ENCODE measurements at regions not wholly inside any gene's neighbourhood (a gene's known extent, or its start where the extent isn't known, plus 50 kb on each side); places are given as distances from the start of the nearest gene placed in this dataset.
"Not testable (repeated sequence)": the region's sequence is repeated elsewhere in the genome, so short reads cannot be mapped to it uniquely, and the experiment has no call there.

DNA sequence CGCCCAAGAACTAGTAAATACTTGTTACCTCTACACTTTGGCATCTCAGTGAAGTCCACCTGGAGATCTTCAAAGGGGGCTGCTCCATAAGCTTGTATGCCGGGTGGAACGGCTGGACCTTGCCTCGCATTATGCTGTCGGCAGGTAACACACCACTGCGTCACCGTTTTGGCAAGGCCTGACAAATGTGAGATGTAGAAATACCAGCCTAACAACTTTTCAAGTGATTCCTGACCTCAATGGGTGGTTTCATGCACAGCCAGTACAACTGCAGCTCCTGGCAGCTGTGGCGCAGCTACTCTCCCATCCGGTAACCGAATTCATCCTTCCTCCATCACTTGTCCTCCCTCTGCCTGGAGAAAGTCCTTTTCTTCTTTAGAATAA is 127.7 kb upstream of the CCZ1B start:
- not testable (repeated sequence) for H3K79me1 ChIP-seq (ENCODE audit: low read length); DNase-seq; H4K5ac ChIP-seq (ENCODE audit: low read length); H3K23ac ChIP-seq (ENCODE audit: low read length); H2BK15ac ChIP-seq (replicated peaks; ENCODE audit: low read depth); H3K27me3 ChIP-seq (ENCODE audit: insufficient read depth, low read length, poor library complexity); H3K27ac ChIP-seq (ENCODE audit: low read depth, low read length); H3K56ac ChIP-seq (ENCODE audit: low read length); H3K4ac ChIP-seq (ENCODE audit: low read depth, low read length); H3K4me1 ChIP-seq (ENCODE audit: control insufficient read depth, low read depth, low read length); H2AK5ac ChIP-seq (ENCODE audit: low read length); H3K9ac ChIP-seq (ENCODE audit: low read length); H3K18ac ChIP-seq (ENCODE audit: low read length); H4K8ac ChIP-seq (ENCODE audit: low read depth, low read length); H2BK120ac ChIP-seq (ENCODE audit: low read depth, low read length); H3K79me2 ChIP-seq (ENCODE audit: control insufficient read depth, insufficient read depth, low read length); H3K4me3 ChIP-seq (ENCODE audit: low read length); H3K36me3 ChIP-seq (ENCODE audit: control insufficient read depth, insufficient read depth, low read length); H2BK5ac ChIP-seq (ENCODE audit: low read length); H3K4me2 ChIP-seq (ENCODE audit: low read length)
- WGBS (ENCODE audit: extremely low coverage, insufficient coverage, low lambda C conversion rate) = no CpG with 5 or more reads among the region's 10 CpGs

DNA sequence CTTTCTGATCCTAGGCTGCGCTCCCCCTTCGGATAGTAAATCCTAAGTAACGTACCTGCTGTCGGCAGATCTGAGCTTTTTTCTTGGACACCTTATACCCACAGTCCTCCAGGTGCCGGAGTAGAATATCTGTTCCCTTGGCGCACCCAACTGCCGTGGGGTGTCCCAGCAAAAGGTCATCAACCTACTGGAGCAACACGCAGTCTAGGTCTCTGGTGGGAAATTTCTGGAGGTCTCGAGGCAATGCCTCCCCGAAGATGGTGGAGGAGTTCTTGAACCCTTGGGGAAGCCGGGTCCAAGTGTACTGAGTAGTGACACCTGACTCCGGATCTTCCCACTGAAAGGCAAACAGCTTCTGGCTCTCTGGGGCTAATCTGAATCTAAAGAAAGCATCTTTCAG is 129.3 kb upstream of the CCZ1B start:
- H2AK5ac ChIP-seq (ENCODE audit: low read length); H3K23ac ChIP-seq (ENCODE audit: low read length); H3K9ac ChIP-seq (ENCODE audit: low read length); H4K8ac ChIP-seq (ENCODE audit: low read depth, low read length); H3K27me3 ChIP-seq (ENCODE audit: insufficient read depth, low read length, poor library complexity); H3K27ac ChIP-seq (ENCODE audit: low read depth, low read length); H3K4me1 ChIP-seq (ENCODE audit: control insufficient read depth, low read depth, low read length); H3K4ac ChIP-seq (ENCODE audit: low read depth, low read length); H2BK15ac ChIP-seq (replicated peaks; ENCODE audit: low read depth); H2BK120ac ChIP-seq (ENCODE audit: low read depth, low read length); H3K4me2 ChIP-seq (ENCODE audit: low read length); H3K18ac ChIP-seq (ENCODE audit: low read length); H3K4me3 ChIP-seq (ENCODE audit: low read length); H3K36me3 ChIP-seq (ENCODE audit: control insufficient read depth, insufficient read depth, low read length); DNase-seq; H3K79me1 ChIP-seq (ENCODE audit: low read length); H2BK5ac ChIP-seq (ENCODE audit: low read length); H4K5ac ChIP-seq (ENCODE audit: low read length); H3K79me2 ChIP-seq (ENCODE audit: control insufficient read depth, insufficient read depth, low read length); H3K56ac ChIP-seq (ENCODE audit: low read length): not testable (repeated sequence)
- WGBS (ENCODE audit: extremely low coverage, insufficient coverage, low lambda C conversion rate) = no CpG with 5 or more reads among the region's 12 CpGs

DNA sequence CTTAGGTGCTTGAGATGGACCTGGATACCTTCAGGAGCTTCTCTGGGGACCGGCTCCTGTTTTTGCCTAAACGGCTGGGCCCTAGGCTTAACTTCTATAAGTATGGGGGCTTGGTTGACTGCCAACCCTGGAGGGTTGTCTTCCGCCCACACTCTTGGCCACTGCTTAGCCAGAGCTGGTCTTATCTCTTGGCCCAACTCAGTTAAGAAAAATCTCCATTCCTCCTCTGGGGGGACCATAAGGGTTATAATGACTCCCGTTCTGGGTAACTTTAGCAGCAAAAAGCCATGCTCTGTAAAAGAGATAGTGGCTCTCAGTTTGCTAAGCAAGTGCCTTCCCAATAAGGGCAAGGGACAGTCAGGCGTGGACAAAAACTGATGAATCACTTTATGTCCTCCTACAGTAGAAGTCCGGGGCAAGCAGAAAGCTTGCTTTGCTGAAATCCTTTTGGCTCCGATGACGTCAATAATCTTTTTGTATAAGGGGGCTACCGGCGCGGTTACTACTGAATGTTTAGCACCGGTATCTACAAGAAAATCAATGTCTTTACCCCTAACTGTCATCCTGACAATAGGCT is 130.0 kb upstream of the CCZ1B start:
- H3K36me3 ChIP-seq (ENCODE audit: control insufficient read depth, insufficient read depth, low read length); H3K9ac ChIP-seq (ENCODE audit: low read length); H2BK120ac ChIP-seq (ENCODE audit: low read depth, low read length); H3K4me1 ChIP-seq (ENCODE audit: control insufficient read depth, low read depth, low read length); H2AK5ac ChIP-seq (ENCODE audit: low read length); H4K8ac ChIP-seq (ENCODE audit: low read depth, low read length); H3K79me1 ChIP-seq (ENCODE audit: low read length); H3K4me2 ChIP-seq (ENCODE audit: low read length); H3K27ac ChIP-seq (ENCODE audit: low read depth, low read length); H3K27me3 ChIP-seq (ENCODE audit: insufficient read depth, low read length, poor library complexity); H3K4me3 ChIP-seq (ENCODE audit: low read length); H2BK15ac ChIP-seq (replicated peaks; ENCODE audit: low read depth); H3K56ac ChIP-seq (ENCODE audit: low read length); H3K23ac ChIP-seq (ENCODE audit: low read length); H3K18ac ChIP-seq (ENCODE audit: low read length); H2BK5ac ChIP-seq (ENCODE audit: low read length); H4K5ac ChIP-seq (ENCODE audit: low read length); H3K4ac ChIP-seq (ENCODE audit: low read depth, low read length); H3K79me2 ChIP-seq (ENCODE audit: control insufficient read depth, insufficient read depth, low read length): not testable (repeated sequence)
- WGBS (ENCODE audit: extremely low coverage, insufficient coverage, low lambda C conversion rate) = no CpG with 5 or more reads among the region's 12 CpGs
- DNase-seq = peak; percentile 7

DNA sequence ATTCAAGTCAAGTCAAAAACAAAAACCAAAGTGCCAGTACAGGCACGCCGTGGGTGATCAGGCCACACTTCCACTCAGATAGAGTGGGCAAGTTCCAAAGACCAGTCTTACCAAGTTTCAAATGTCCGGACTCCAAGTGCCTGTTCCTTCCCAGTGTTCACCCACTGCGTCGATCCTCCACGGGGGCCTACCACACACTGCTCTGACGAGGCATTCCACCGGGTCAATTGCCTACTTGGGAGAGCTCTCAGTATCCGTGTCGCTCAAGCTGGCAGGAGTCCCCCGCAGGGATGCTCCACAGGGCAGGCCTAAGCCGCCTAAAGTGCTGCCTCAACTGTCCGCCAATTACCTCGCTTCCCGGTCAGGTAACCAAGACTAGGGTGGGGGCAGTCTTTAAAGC is 132.3 kb upstream of the CCZ1B start:
- not testable (repeated sequence) for DNase-seq; H2BK15ac ChIP-seq (replicated peaks; ENCODE audit: low read depth); H3K23ac ChIP-seq (ENCODE audit: low read length); H3K56ac ChIP-seq (ENCODE audit: low read length); H3K4me2 ChIP-seq (ENCODE audit: low read length); H3K79me1 ChIP-seq (ENCODE audit: low read length); H3K36me3 ChIP-seq (ENCODE audit: control insufficient read depth, insufficient read depth, low read length); H3K27ac ChIP-seq (ENCODE audit: low read depth, low read length); H3K4me1 ChIP-seq (ENCODE audit: control insufficient read depth, low read depth, low read length); H3K4ac ChIP-seq (ENCODE audit: low read depth, low read length); H3K27me3 ChIP-seq (ENCODE audit: insufficient read depth, low read length, poor library complexity); H2AK5ac ChIP-seq (ENCODE audit: low read length); H4K8ac ChIP-seq (ENCODE audit: low read depth, low read length); H2BK5ac ChIP-seq (ENCODE audit: low read length); H3K79me2 ChIP-seq (ENCODE audit: control insufficient read depth, insufficient read depth, low read length); H3K4me3 ChIP-seq (ENCODE audit: low read length); H4K5ac ChIP-seq (ENCODE audit: low read length); H3K9ac ChIP-seq (ENCODE audit: low read length); H3K18ac ChIP-seq (ENCODE audit: low read length); H2BK120ac ChIP-seq (ENCODE audit: low read depth, low read length)
- WGBS (ENCODE audit: extremely low coverage, insufficient coverage, low lambda C conversion rate) = no CpG with 5 or more reads among the region's 15 CpGs

DNA sequence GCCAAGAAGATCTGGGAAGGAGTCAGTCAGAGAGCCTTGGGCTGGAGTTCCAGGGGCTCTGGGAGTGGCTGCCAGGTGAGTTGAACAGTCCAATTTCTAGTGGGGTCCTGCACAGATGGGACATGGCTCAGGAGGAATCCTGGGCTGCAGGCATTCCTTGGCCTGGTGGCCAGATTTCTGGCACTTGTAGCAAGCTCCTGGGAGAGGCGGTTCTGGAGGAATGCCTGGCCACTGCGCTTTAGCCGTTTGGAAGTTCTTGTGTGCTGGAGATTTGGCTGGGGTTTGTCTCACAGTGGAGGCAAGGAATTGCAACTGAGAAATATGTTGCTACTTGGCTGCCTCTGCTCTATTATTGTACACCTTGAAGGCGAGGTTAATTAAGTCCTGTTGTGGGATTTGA is 133.9 kb upstream of the CCZ1B start:
- not testable (repeated sequence) for H4K5ac ChIP-seq (ENCODE audit: low read length); H3K79me1 ChIP-seq (ENCODE audit: low read length); H3K4me1 ChIP-seq (ENCODE audit: control insufficient read depth, low read depth, low read length); H3K27me3 ChIP-seq (ENCODE audit: insufficient read depth, low read length, poor library complexity); H3K36me3 ChIP-seq (ENCODE audit: control insufficient read depth, insufficient read depth, low read length); H3K18ac ChIP-seq (ENCODE audit: low read length); H3K4me3 ChIP-seq (ENCODE audit: low read length); H3K56ac ChIP-seq (ENCODE audit: low read length); H2BK120ac ChIP-seq (ENCODE audit: low read depth, low read length); H2BK5ac ChIP-seq (ENCODE audit: low read length); H3K9ac ChIP-seq (ENCODE audit: low read length); DNase-seq; H2AK5ac ChIP-seq (ENCODE audit: low read length); H4K8ac ChIP-seq (ENCODE audit: low read depth, low read length); H2BK15ac ChIP-seq (replicated peaks; ENCODE audit: low read depth); H3K27ac ChIP-seq (ENCODE audit: low read depth, low read length); H3K23ac ChIP-seq (ENCODE audit: low read length); H3K79me2 ChIP-seq (ENCODE audit: control insufficient read depth, insufficient read depth, low read length); H3K4ac ChIP-seq (ENCODE audit: low read depth, low read length); H3K4me2 ChIP-seq (ENCODE audit: low read length)
- WGBS (ENCODE audit: extremely low coverage, insufficient coverage, low lambda C conversion rate) = no CpG with 5 or more reads among the region's 4 CpGs

DNA sequence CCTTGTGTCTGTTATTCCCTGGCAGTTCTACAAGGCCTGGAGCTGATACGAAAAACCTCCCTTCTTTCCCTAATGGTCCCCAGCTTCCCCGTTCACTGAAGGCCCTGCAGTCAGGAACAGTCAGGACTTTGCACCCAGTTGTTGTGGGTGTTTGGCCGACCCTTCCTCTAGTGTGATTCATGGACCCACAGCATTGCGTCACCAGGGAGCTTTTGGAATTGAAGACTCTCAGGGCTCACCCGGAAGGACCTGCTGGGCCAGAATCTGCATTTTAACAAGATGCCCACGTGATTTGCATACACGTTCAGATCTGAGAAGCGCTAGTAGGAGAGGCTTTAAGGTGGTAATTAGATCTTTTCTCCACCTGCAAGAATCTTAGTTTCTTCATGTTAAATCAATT is 136.8 kb upstream of the CCZ1B start:
- not testable (repeated sequence) for H3K56ac ChIP-seq (ENCODE audit: low read length); H3K4me1 ChIP-seq (ENCODE audit: control insufficient read depth, low read depth, low read length); H2AK5ac ChIP-seq (ENCODE audit: low read length); H3K4me2 ChIP-seq (ENCODE audit: low read length); H3K79me2 ChIP-seq (ENCODE audit: control insufficient read depth, insufficient read depth, low read length); H3K9ac ChIP-seq (ENCODE audit: low read length); H4K8ac ChIP-seq (ENCODE audit: low read depth, low read length); H2BK120ac ChIP-seq (ENCODE audit: low read depth, low read length); H2BK5ac ChIP-seq (ENCODE audit: low read length); H3K4ac ChIP-seq (ENCODE audit: low read depth, low read length); H3K18ac ChIP-seq (ENCODE audit: low read length); H3K4me3 ChIP-seq (ENCODE audit: low read length); H3K36me3 ChIP-seq (ENCODE audit: control insufficient read depth, insufficient read depth, low read length); H3K79me1 ChIP-seq (ENCODE audit: low read length); H2BK15ac ChIP-seq (replicated peaks; ENCODE audit: low read depth); H3K23ac ChIP-seq (ENCODE audit: low read length); H3K27me3 ChIP-seq (ENCODE audit: insufficient read depth, low read length, poor library complexity); H4K5ac ChIP-seq (ENCODE audit: low read length); H3K27ac ChIP-seq (ENCODE audit: low read depth, low read length)
- DNase-seq = peak; percentile 18
- no CpG with 5 or more reads among the region's 8 CpGs for WGBS (ENCODE audit: extremely low coverage, insufficient coverage, low lambda C conversion rate)
